Stimulated activated CD4-positive, alpha-beta T cell treated with anti-CD3 and anti-CD28 coated beads, Interleukin-4, amount 100 ng/mL, for 24 hours (primary cell): ENCODE measurements at regions not wholly inside any gene's neighbourhood (a gene's known extent, or its start where the extent isn't known, plus 50 kb on each side); places are given as distances from the start of the nearest gene placed in this dataset.
"Not testable (repeated sequence)": the region's sequence is repeated elsewhere in the genome, so short reads cannot be mapped to it uniquely, and the experiment has no call there.

ENCODE experiments used
- DNase-seq: peaks from one replicate; pipeline ENCODE4 v3.0.0-alpha.2; 2020

- no peak for DNase-seq
Observed at GRCh38 chr2:226187616-226188015, 612.0 kb downstream of the IRS1 start.

- DNase-seq, result no peak
Observed at GRCh38 chr2:226187156-226187555, 612.5 kb downstream of the IRS1 start.

GRCh38 chr2:226185616-226186211 lies 613.9 kb downstream of the IRS1 start:
- DNase-seq, result no peak

- no peak for DNase-seq
Observed at GRCh38 chr2:226184940-226185615, 614.5 kb downstream of the IRS1 start.

GRCh38 chr2:226184540-226184939 lies 615.1 kb downstream of the IRS1 start:
- no peak for DNase-seq

GRCh38 chr2:226183550-226183949 lies 616.1 kb downstream of the IRS1 start:
- no peak for DNase-seq

- no peak for DNase-seq
Observed at GRCh38 chr2:226183033-226183432, 616.6 kb downstream of the IRS1 start.

- DNase-seq, result no peak
Observed at GRCh38 chr2:226181909-226182308, 617.7 kb downstream of the IRS1 start.

GRCh38 chr2:226180281-226180884 lies 619.2 kb downstream of the IRS1 start:
- DNase-seq, result no peak

GRCh38 chr2:226179010-226179409 lies 620.6 kb downstream of the IRS1 start:
- no peak for DNase-seq

- no peak for DNase-seq
Observed at GRCh38 chr2:226176283-226176984, 623.2 kb downstream of the IRS1 start.

- DNase-seq, result no peak
Observed at GRCh38 chr2:226174390-226174789, 625.2 kb downstream of the IRS1 start.

GRCh38 chr2:226172939-226173338 lies 626.7 kb downstream of the IRS1 start:
- DNase-seq, result no peak

- no peak for DNase-seq
Observed at GRCh38 chr2:226172309-226172708, 627.3 kb downstream of the IRS1 start.

- DNase-seq, result no peak
Observed at GRCh38 chr2:226169751-226170581, 629.7 kb downstream of the IRS1 start.

- no peak for DNase-seq
Observed at GRCh38 chr2:226168496-226169160, 631.0 kb downstream of the IRS1 start.

- DNase-seq, result no peak
Observed at GRCh38 chr2:226164512-226164911, 635.1 kb downstream of the IRS1 start.

- DNase-seq, result not testable (repeated sequence)
Observed at GRCh38 chr2:226160617-226161016, 639.0 kb downstream of the IRS1 start.

- DNase-seq, result no peak
Observed at GRCh38 chr2:226159875-226160479, 639.6 kb downstream of the IRS1 start.

- no peak for DNase-seq
Observed at GRCh38 chr2:226158940-226159339, 640.7 kb downstream of the IRS1 start.

GRCh38 chr2:226158229-226158628 lies 641.4 kb downstream of the IRS1 start:
- DNase-seq, result no peak
